GM23248 (cell line): ENCODE measurements at regions not wholly inside any gene's neighbourhood (a gene's known extent, or its start where the extent isn't known, plus 50 kb on each side); places are given as distances from the start of the nearest gene placed in this dataset.

ENCODE experiments used
- DNase-seq: peaks from one replicate; pipeline ENCODE4 v3.0.0-alpha.2; 2015
- H2AFZ ChIP-seq: fragments of 200-600 bp; sonication (generic); 2 replicates; pipeline ENCODE4 v1.6.1; 2016; ENCODE audit warnings: antibody characterized with exemption
- H3F3A ChIP-seq: fragments of 200-600 bp; sonication (generic); 2 replicates; pipeline ENCODE4 v1.6.1; 2016; ENCODE audit warnings: mild to moderate bottlenecking, antibody characterized with exemption, mixed run types; ENCODE audit not compliant: insufficient read depth
- H3K27ac ChIP-seq: fragments of 200-600 bp; sonication (generic); 2 replicates; pipeline ENCODE4 v1.5.1; 2016; ENCODE audit warnings: mild to moderate bottlenecking
- H3K27me3 ChIP-seq: fragments of 200-600 bp; sonication (generic); replicated peaks from 2 replicates; pipeline ENCODE4 v1.6.1; 2016; ENCODE audit warnings: mild to moderate bottlenecking; ENCODE audit not compliant: insufficient read depth
- H3K36me3 ChIP-seq: fragments of 200-600 bp; sonication (generic); 2 replicates; pipeline ENCODE4 v1.6.1; 2016; ENCODE audit warnings: low read depth, mild to moderate bottlenecking
- H3K4me1 ChIP-seq: fragments of 200-600 bp; sonication (generic); 2 replicates; pipeline ENCODE4 v1.6.1; 2016; ENCODE audit warnings: mild to moderate bottlenecking; ENCODE audit not compliant: insufficient read depth
- H3K4me2 ChIP-seq: fragments of 200-600 bp; sonication (generic); one replicate; pipeline ENCODE4 v1.6.1; 2016; ENCODE audit warnings: mild to moderate bottlenecking; ENCODE audit not compliant: unreplicated experiment
- H3K4me3 ChIP-seq: fragments of 200-600 bp; sonication (generic); 2 replicates; pipeline ENCODE4 v1.5.1; 2016; ENCODE audit warnings: mild to moderate bottlenecking
- H3K79me2 ChIP-seq: fragments of 200-600 bp; sonication (generic); 2 replicates; pipeline ENCODE4 v1.6.1; 2016; ENCODE audit warnings: mild to moderate bottlenecking; ENCODE audit not compliant: insufficient read depth
- H3K9ac ChIP-seq: fragments of 200-600 bp; sonication (generic); 2 replicates; pipeline ENCODE4 v1.6.1; 2016; ENCODE audit warnings: mild to moderate bottlenecking
- H3K9me2 ChIP-seq: fragments of 200-600 bp; sonication (generic); 2 replicates; pipeline ENCODE4 v1.6.1; 2016; ENCODE audit warnings: mixed run types, mild to moderate bottlenecking, moderate library complexity; ENCODE audit not compliant: insufficient read depth
- H3K9me3 ChIP-seq: fragments of 200-600 bp; sonication (generic); one replicate; pipeline ENCODE4 v1.6.1; 2017; ENCODE audit warnings: low read depth
- H4K20me1 ChIP-seq: fragments of 200-600 bp; sonication (generic); 2 replicates; pipeline ENCODE4 v1.6.0; 2016; ENCODE audit not compliant: insufficient read depth
- EZH2 ChIP-seq: fragments of 200-600 bp; sonication (generic); IDR thresholded peaks from 2 replicates; pipeline ENCODE4 v1.6.1; 2018; ENCODE audit warnings: antibody characterized with exemption, mild to moderate bottlenecking; ENCODE audit not compliant: insufficient read depth, poor library complexity, severe bottlenecking
- EZH2phosphoT487 ChIP-seq: fragments of 200-600 bp; sonication (generic); IDR thresholded peaks from 2 replicates; pipeline ENCODE4 v1.6.1; 2018; ENCODE audit warnings: antibody characterized with exemption, moderate library complexity, mild to moderate bottlenecking, low read depth; ENCODE audit not compliant: insufficient read depth
- WGBS, 2 experiments: methylation state at CpG; one replicate each; pipeline ENCODE4 v1.1.6; 2015 to 2017; ENCODE audit warnings: low lambda C conversion rate in 2 of 2, low coverage in 1 of 2; ENCODE audit errors: missing lambda C conversion rate in 2 of 2; 5-methylcytosine and 5-hydroxymethylcytosine counted together
- in situ Hi-C: fragments of 300-500 bp; cut with MboI; formaldehyde crosslinking; loops from 2 replicates; pipeline ENCODE4 v1.15.0; 2020

DNA sequence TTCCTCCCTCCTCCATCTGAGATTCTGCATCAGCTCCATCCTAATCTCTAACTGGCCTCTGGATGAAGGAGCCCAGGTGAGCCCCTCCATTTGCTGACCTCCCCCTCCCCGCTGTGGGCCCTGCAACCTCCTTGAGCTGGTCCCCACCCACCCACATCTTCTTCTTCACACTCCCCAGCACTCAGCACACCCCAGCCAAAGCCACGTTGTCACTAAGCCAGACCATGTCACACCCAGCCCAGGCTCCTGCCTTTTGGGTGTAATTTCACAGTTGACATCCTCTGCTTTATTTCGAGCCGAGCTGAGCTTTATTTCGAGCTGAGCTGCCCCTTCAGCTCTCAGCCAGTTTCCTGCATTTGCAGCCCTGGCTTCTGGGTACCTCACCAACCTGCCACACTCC lies 282.7 kb upstream of the TNRC6C start:
- 11 to 12% methylated on average over 5 of the region's 5 CpGs for WGBS, 2 experiments
- Histone ChIP-seq H3K27me3 (peaks cover 41% of the 10 kb centered on the region), H3K4me1 (no peaks in the 10 kb centered on the region)

DNA sequence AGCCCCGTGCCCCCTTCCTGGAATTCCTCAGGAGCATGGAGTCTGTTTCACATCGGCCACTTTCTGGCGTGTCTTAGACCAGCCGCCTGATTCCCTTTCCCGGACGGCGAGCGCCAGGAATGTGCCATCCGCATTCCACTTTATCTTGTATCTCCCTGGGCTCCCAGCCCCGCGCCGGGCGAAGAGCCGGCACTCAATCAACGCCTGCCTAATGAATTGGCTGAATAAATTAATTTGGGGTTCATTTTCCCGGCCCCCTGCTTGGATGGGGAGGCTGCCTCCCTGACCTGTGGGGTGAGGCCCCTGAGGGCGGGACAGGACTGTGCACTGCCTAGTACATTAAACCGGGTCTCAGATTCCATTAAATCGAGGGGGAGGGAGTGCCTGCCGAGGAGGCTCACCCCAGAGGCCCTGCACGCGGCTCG lies 282.3 kb upstream of the TNRC6C start:
- Histone ChIP-seq H3K4me3 (no peak overlapping the region), H3K27ac (no peak overlapping the region), H3K9ac (no peak overlapping the region), H4K20me1 (no peaks in the 10 kb centered on the region), H3F3A (no peaks in the 10 kb centered on the region), H3K36me3 (no peaks in the 10 kb centered on the region), H3K79me2 (no peaks in the 10 kb centered on the region), H3K9me3 (no peaks in the 10 kb centered on the region), H3K27me3 (peaks cover 42% of the 10 kb centered on the region), H3K4me2 (no peak overlapping the region), H3K9me2 (no peaks in the 10 kb centered on the region), H3K4me1 (no peaks in the 10 kb centered on the region), H2AFZ (no peak overlapping the region)
- in situ Hi-C loops: no loop called here
- 73 to 81% methylated on average over 20 to 23 of the region's 23 CpGs for WGBS, 2 experiments
- no peak for TF ChIP-seq EZH2
- no peak for TF ChIP-seq EZH2phosphoT487
- DNase-seq: no peak

More for the DNA sequence above, 282.7 kb upstream of the TNRC6C start:
- Histone ChIP-seq H3K4me3 (no peak overlapping the region), H3K79me2 (no peaks in the 10 kb centered on the region), H3K9me3 (no peaks in the 10 kb centered on the region), H3K36me3 (no peaks in the 10 kb centered on the region), H2AFZ (no peak overlapping the region), H3K4me2 (no peak overlapping the region), H3K9me2 (no peaks in the 10 kb centered on the region), H3K9ac (no peak overlapping the region), H3F3A (no peaks in the 10 kb centered on the region), H3K27ac (no peak overlapping the region), H4K20me1 (no peaks in the 10 kb centered on the region)
- in situ Hi-C loops: no loop called here
- TF ChIP-seq EZH2 (no peak), EZH2phosphoT487 (no peak)
- no peak for DNase-seq

DNA sequence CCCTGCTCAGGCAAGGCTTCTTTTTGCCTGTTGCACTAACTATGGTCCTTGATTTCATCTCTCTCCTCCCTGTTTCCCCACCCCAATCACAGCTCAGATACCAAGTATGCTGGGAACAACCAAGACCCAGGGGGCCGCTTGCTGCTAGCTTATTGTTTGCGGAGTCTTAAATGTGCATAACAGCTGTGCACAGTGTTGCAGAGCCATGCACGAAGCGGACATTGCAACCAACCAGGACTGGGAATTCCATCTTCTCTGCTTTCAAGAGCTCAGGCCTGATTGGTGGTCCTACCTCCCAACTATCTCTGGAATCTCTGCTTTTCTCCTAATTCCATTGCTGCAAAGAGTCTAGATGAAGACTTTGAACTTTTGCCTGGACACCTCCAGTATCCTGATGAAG lies 281.3 kb upstream of the TNRC6C start:
- no peak for TF ChIP-seq EZH2
- no peak for TF ChIP-seq EZH2phosphoT487

DNA sequence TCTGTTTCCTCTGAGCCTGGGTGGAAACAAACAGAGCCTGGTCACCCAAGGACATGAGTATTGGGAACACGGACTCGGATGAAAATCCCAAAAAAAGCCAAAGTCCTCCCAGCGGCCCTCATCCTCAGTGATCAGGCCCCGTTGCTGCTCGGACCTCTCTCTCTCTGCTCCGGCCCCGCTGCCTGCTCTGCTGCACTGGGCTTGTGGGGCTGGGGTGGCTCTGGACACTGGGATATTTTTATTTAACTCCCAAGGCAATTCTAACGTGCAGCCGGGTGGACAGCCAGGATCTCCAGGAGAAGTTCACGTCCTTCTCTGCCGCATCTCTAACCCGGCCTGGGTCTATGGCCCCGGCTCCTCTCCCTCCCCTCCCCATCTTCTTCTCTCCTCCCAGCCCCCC lies 280.9 kb upstream of the TNRC6C start:
- Histone ChIP-seq H3K9me3 (no peaks in the 10 kb centered on the region), H3K4me1 (no peaks in the 10 kb centered on the region), H3K9me2 (no peaks in the 10 kb centered on the region), H3K27ac (no peak overlapping the region), H3K27me3 (peaks cover 42% of the 10 kb centered on the region), H3F3A (no peaks in the 10 kb centered on the region), H3K36me3 (no peaks in the 10 kb centered on the region), H3K79me2 (no peaks in the 10 kb centered on the region), H3K4me3 (no peak overlapping the region), H3K4me2 (no peak overlapping the region), H4K20me1 (no peaks in the 10 kb centered on the region), H3K9ac (no peak overlapping the region), H2AFZ (no peak overlapping the region)
- no peak for TF ChIP-seq EZH2
- TF ChIP-seq EZH2phosphoT487: no peak
- no peak for DNase-seq
- WGBS, 2 experiments: 61 to 66% methylated on average over 11 to 13 of the region's 13 CpGs
- in situ Hi-C loops: no loop called here

More for the DNA sequence above, 281.3 kb upstream of the TNRC6C start:
- in situ Hi-C loops: no loop called here
- H3F3A ChIP-seq: no peaks in the 10 kb centered on the region
- no peaks in the 10 kb centered on the region for H3K4me1 ChIP-seq
- H3K9me2 ChIP-seq: no peaks in the 10 kb centered on the region
- WGBS, 2 experiments: 65 to 68% methylated on average over 4 of the region's 4 CpGs
- no peaks in the 10 kb centered on the region for H4K20me1 ChIP-seq
- no peak overlapping the region for H3K4me2 ChIP-seq
- no peak overlapping the region for H3K27ac ChIP-seq
- no peaks in the 10 kb centered on the region for H3K79me2 ChIP-seq
- H3K36me3 ChIP-seq: no peaks in the 10 kb centered on the region
- no peak overlapping the region for H2AFZ ChIP-seq
- H3K9ac ChIP-seq: no peak overlapping the region
- no peaks in the 10 kb centered on the region for H3K9me3 ChIP-seq
- DNase-seq: no peak
- no peak overlapping the region for H3K4me3 ChIP-seq
- peaks cover 42% of the 10 kb centered on the region for H3K27me3 ChIP-seq

DNA sequence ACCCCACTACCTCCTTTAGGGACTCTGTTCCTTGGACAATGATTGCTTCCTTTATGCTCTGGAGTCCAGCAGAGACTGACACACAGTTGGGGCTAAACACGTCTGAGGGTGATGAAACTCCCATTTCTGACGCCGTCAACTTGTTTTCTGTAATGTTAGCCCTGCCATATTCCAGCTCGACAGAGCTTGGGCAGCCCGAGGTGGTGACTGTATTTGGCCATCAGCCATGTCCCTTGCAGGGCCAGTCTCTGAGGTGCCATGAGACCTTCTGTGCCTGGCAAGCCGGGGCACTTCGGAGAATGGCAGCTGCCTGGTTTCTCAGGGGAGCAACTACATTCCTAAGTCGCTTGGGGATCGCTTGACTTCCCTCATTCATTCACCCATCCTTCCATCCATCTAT lies 278.9 kb upstream of the TNRC6C start:
- DNase-seq: no peak
- no peak overlapping the region for H3K27ac ChIP-seq
- TF ChIP-seq EZH2 (no peak), EZH2phosphoT487 (no peak)
- H3K36me3 ChIP-seq: no peaks in the 10 kb centered on the region
- H3K9me2 ChIP-seq: no peaks in the 10 kb centered on the region
- no peaks in the 10 kb centered on the region for H3K4me1 ChIP-seq
- no peaks in the 10 kb centered on the region for H3F3A ChIP-seq
- no peak overlapping the region for H3K9ac ChIP-seq
- in situ Hi-C loops: no loop called here
- H3K4me3 ChIP-seq: no peak overlapping the region
- 63 to 70% methylated on average over 9 of the region's 9 CpGs for WGBS, 2 experiments
- no peaks in the 10 kb centered on the region for H3K9me3 ChIP-seq
- no peaks in the 10 kb centered on the region for H4K20me1 ChIP-seq
- H3K79me2 ChIP-seq: no peaks in the 10 kb centered on the region
- no peak overlapping the region for H3K4me2 ChIP-seq
- peaks cover 42% of the 10 kb centered on the region for H3K27me3 ChIP-seq
- H2AFZ ChIP-seq: no peak overlapping the region
